Progenitor cell of endocrine pancreas (in vitro differentiated cells): ENCODE measurements at regions not wholly inside any gene's neighbourhood (a gene's known extent, or its start where the extent isn't known, plus 50 kb on each side); places are given as distances from the start of the nearest gene placed in this dataset.

Experiments used
- DNase-seq: peaks from one replicate; pipeline ENCODE4 v3.0.0; 2021; ENCODE audit warnings: low spot score; ENCODE audit not compliant: unreplicated experiment
- H3K27ac Mint-ChIP-seq: 2 replicates; pipeline ENCODE4 v1.8.0; 2021; ENCODE audit warnings: mild to moderate bottlenecking, moderate library complexity, mixed read lengths
- H3K27me3 Mint-ChIP-seq: 2 replicates; pipeline ENCODE4 v1.8.0; 2021; ENCODE audit warnings: mixed read lengths
- H3K36me3 Mint-ChIP-seq: 2 replicates; pipeline ENCODE4 v1.8.0; 2022; ENCODE audit warnings: mixed read lengths; ENCODE audit not compliant: insufficient read depth
- H3K4me1 Mint-ChIP-seq: 2 replicates; pipeline ENCODE4 v1.8.0; 2021; ENCODE audit warnings: low read depth, mixed read lengths
- H3K4me3 Mint-ChIP-seq: 2 replicates; pipeline ENCODE4 v1.8.0; 2021; ENCODE audit warnings: low read depth, mild to moderate bottlenecking, moderate library complexity, mixed read lengths
- H3K9me3 Mint-ChIP-seq: 2 replicates; pipeline ENCODE4 v1.8.0; 2021; ENCODE audit warnings: low read depth, mixed read lengths
- TF ChIP-seq, protein P1 (sequence below): fragments of 200-600 bp; sonication (generic); IDR thresholded peaks from one replicate; pipeline ENCODE4 v1.5.0; 2021; ENCODE audit warnings: antibody characterized with exemption, mild to moderate bottlenecking; ENCODE audit not compliant: unreplicated experiment

DNA sequence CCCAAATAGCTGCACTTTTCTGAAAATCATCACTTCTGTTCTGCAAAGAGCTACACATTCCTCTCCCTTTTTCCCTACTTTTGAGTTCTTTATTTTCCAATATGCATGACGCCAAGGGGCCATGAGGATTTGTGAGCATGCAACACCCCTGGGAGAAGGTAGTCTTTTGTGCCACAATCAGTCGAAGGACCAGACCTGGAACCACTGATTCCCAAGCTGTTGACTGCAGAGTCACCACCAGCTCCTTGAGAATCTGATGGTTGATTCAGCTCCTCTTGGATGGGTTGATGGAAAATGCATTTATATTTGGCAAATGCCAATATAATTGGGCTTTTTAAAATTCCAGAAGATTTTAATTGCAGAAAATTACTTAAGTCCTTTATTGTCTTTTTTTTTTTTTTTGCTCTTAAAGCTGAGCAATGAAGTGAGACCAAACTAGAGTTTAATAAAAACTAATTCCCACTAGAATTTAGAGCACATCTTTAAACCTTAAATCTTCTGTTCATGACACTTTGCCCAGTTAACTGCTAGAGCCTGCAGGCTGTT is 554.1 kb downstream of the TNS3 start:
- TF ChIP-seq, protein P1, sequence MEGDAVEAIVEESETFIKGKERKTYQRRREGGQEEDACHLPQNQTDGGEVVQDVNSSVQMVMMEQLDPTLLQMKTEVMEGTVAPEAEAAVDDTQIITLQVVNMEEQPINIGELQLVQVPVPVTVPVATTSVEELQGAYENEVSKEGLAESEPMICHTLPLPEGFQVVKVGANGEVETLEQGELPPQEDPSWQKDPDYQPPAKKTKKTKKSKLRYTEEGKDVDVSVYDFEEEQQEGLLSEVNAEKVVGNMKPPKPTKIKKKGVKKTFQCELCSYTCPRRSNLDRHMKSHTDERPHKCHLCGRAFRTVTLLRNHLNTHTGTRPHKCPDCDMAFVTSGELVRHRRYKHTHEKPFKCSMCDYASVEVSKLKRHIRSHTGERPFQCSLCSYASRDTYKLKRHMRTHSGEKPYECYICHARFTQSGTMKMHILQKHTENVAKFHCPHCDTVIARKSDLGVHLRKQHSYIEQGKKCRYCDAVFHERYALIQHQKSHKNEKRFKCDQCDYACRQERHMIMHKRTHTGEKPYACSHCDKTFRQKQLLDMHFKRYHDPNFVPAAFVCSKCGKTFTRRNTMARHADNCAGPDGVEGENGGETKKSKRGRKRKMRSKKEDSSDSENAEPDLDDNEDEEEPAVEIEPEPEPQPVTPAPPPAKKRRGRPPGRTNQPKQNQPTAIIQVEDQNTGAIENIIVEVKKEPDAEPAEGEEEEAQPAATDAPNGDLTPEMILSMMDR: no peak

DNA sequence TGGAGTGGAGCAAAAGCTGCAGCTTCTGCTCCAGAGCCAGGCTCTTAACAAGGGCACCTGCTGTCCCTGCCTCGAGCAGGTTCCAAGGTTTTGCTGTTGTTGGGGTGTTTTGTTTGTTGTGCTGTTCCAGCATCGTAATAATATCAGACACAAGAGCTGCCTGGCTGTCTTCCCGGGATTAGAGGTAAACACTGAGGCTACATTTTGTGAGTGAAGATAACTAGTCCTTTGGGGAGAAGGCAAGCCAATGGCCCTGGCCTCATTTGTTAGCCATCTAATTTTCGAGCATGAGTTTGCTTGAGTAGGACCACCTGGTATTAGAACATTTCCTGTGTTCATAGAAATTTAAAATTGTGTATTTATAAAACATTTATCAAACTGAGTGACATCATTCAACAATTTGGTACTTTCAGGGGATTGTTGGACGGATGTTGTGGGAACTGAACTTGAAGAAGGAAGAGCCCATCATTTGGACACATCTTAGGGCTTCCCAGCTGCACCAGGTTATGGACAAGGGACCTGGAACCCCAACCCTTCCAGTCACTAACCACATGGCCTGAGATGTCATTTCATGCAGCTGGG is 555.0 kb downstream of the TNS3 start:
- H3K27me3 Mint-ChIP-seq: no peaks in the 10 kb centered on the region

More for the DNA sequence above, 554.1 kb downstream of the TNS3 start:
- no peak for DNase-seq
- Mint-ChIP-seq H3K9me3 (no peaks in the 10 kb centered on the region), H3K27ac (no peak overlapping the region), H3K4me3 (no peak overlapping the region), H3K36me3 (no peaks in the 10 kb centered on the region), H3K4me1 (no peaks in the 10 kb centered on the region), H3K27me3 (no peaks in the 10 kb centered on the region)

DNA sequence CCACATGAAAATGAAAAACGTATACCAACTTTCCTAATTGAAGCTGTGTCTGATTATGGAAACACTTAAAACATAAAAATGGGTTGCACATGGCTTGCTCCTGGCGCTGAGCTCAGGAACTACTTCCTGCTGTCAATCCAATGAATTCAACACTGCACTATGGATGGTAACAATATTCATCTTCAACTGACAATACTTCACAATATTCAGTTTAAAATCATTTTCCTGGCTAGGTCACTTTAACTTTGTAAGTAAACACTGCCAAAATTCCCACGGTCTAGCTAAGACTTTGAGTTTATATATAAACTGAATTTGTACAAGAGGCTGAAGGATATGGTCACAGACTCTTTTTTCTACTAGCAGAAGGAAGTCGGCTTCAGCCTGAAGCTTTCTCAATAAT is 556.9 kb downstream of the TNS3 start:
- Mint-ChIP-seq H3K4me1 (no peaks in the 10 kb centered on the region), H3K9me3 (peaks cover 5% of the 10 kb centered on the region), H3K27ac (no peak overlapping the region), H3K4me3 (no peak overlapping the region), H3K36me3 (no peaks in the 10 kb centered on the region), H3K27me3 (no peaks in the 10 kb centered on the region)
- TF ChIP-seq, protein P1: no peak
- no peak for DNase-seq

More for the DNA sequence above, 555.0 kb downstream of the TNS3 start:
- Mint-ChIP-seq H3K9me3 (no peaks in the 10 kb centered on the region), H3K27ac (no peak overlapping the region), H3K36me3 (no peaks in the 10 kb centered on the region), H3K4me1 (no peaks in the 10 kb centered on the region), H3K4me3 (no peak overlapping the region)
- TF ChIP-seq, protein P1: no peak
- DNase-seq: no peak

DNA sequence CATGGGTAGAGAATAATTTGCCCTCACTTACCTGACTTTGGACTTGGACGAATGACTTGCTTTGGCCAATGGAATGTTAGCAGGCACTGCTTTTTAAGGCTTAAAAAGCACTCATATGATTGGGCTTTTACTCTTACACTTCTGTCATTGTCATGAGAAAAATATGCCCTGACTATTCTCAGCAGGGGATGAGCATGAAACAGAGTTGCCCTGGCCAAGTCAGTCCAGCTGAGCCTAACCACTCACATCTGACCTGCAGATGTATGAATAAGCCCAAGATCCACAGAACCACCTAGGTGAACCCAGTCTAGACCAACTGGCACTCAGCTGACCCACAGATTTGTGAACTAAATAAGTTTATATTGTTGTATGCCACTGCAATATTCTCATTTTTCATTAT is 573.5 kb downstream of the TNS3 start:
- Mint-ChIP-seq H3K36me3 (peaks cover 5% of the 10 kb centered on the region), H3K27me3 (no peaks in the 10 kb centered on the region), H3K27ac (no peak overlapping the region), H3K4me3 (no peak overlapping the region), H3K4me1 (peaks cover 3% of the 10 kb centered on the region), H3K9me3 (peaks cover 18% of the 10 kb centered on the region)
- TF ChIP-seq, protein P1: no peak
- DNase-seq: no peak

DNA sequence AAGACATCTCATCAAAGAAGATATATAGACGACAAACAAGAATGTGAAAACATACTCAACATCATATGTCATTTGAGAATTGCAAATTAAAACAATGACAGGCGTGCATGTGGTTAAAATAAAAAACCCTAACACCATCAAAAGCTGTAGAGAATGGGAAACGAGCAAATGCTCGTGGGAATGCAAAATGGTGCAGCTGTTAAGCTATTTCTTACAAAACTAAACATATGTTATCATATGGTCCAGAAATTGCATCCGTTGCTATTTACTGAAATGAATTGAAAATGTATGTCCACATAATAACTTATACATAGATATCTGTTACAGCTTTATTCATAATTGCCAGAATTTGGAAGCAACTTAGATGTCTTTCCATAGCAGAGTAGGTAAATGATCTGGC is 574.4 kb downstream of the TNS3 start:
- H3K36me3 Mint-ChIP-seq: peaks cover 5% of the 10 kb centered on the region
- peaks cover 21% of the 10 kb centered on the region for H3K9me3 Mint-ChIP-seq
- TF ChIP-seq, protein P1: no peak
- no peak overlapping the region for H3K27ac Mint-ChIP-seq
- DNase-seq: no peak
- H3K4me1 Mint-ChIP-seq: peaks cover 3% of the 10 kb centered on the region
- H3K4me3 Mint-ChIP-seq: no peak overlapping the region
- H3K27me3 Mint-ChIP-seq: no peaks in the 10 kb centered on the region
